Caco-2 (cell line): ENCODE measurements at regions not wholly inside any gene's neighbourhood (a gene's known extent, or its start where the extent isn't known, plus 50 kb on each side); places are given as distances from the start of the nearest gene placed in this dataset.

Experiments used
- BruUV-seq: library from RNA; stranded (reverse); fragments of 400-500 nt; replicated peaks from 2 replicates; lab custom pipeline; 2021; lab: Mats Ljungman, UMichigan
- CTCF ChIA-PET: fragments of 300-600 bp; sonication (Branson Sonifier 250); formaldehyde crosslinking; loops from one replicate; lab custom pipeline; 2022; ENCODE audit warnings: antibody characterized with exemption; lab: Charles Lee
- POLR2A ChIA-PET: fragments of 300-600 bp; sonication (Branson Sonifier 250); formaldehyde crosslinking; loops from one replicate; lab custom pipeline; 2022; ENCODE audit warnings: antibody characterized with exemption; lab: Charles Lee
- DNase-seq, 2 experiments: peaks; one replicate each; pipeline versions ENCODE4 v3.0.0 to v3.0.0-alpha.2; 2020 to 2022
- H3K27me3 ChIP-seq: replicated peaks from 2 replicates; pipeline ENCODE4 v1.6.0; 2011; ENCODE audit warnings: low read length; ENCODE audit not compliant: control insufficient read depth, insufficient read depth
- H3K36me3 ChIP-seq: 2 replicates; pipeline ENCODE4 v1.5.1; 2011; ENCODE audit warnings: low read length; ENCODE audit not compliant: control insufficient read depth, insufficient read depth
- H3K4me1 ChIP-seq: fragments of 250-450 bp; sonication (Bioruptor Pico); 2 replicates; pipeline ENCODE4 v1.5.1; 2020; ENCODE audit warnings: mild to moderate bottlenecking
- H3K4me3 ChIP-seq: 2 replicates; pipeline ENCODE4 v1.5.1; 2011; ENCODE audit warnings: low read depth, mild to moderate bottlenecking, control low read depth, low read length
- H3K9me3 ChIP-seq: fragments of 250-450 bp; sonication (Bioruptor Pico); 2 replicates; pipeline ENCODE4 v1.5.1; 2020; ENCODE audit warnings: mild to moderate bottlenecking, moderate library complexity
- H3K27ac Mint-ChIP-seq: one replicate; pipeline ENCODE4 v1.8.0; 2022; ENCODE audit warnings: mixed read lengths; ENCODE audit not compliant: unreplicated experiment
- H3K27me3 Mint-ChIP-seq: one replicate; pipeline ENCODE4 v1.8.0; 2022; ENCODE audit warnings: mixed read lengths; ENCODE audit not compliant: insufficient read depth, unreplicated experiment
- H3K36me3 Mint-ChIP-seq: one replicate; pipeline ENCODE4 v1.8.0; 2022; ENCODE audit warnings: mild to moderate bottlenecking, mixed read lengths; ENCODE audit not compliant: insufficient read depth, unreplicated experiment
- H3K4me1 Mint-ChIP-seq: one replicate; pipeline ENCODE4 v1.8.0; 2022; ENCODE audit warnings: low read depth, mixed read lengths; ENCODE audit not compliant: unreplicated experiment
- H3K4me3 Mint-ChIP-seq: one replicate; pipeline ENCODE4 v1.8.0; 2022; ENCODE audit warnings: mild to moderate bottlenecking, moderate library complexity, mixed read lengths; ENCODE audit not compliant: unreplicated experiment
- H3K9me3 Mint-ChIP-seq: one replicate; pipeline ENCODE4 v1.8.0; 2022; ENCODE audit warnings: mixed read lengths; ENCODE audit not compliant: unreplicated experiment
- CTCF ChIP-seq, 2 experiments: fragments of 200-600 bp in 1 of 2; IDR thresholded peaks; 1 replicate in 1 of 2; 2 replicates in 1 of 2; pipeline versions ENCODE4 v1.5.1 to v1.8.0; 2011 to 2022; ENCODE audit warnings: antibody characterized with exemption in 1 of 2, control low read depth in 1 of 2, inconsistent platforms in 1 of 2, low read depth in 1 of 2, low read length in 1 of 2, mild to moderate bottlenecking in 1 of 2, moderate library complexity in 1 of 2; ENCODE audit not compliant: insufficient read depth in 1 of 2, severe bottlenecking in 1 of 2, unreplicated experiment in 1 of 2
- intact Hi-C: fragments of 100-400 bp; cut with micrococcal nuclease; formaldehyde crosslinking; loops from one replicate; pipeline ENCODE4 v1.10.0; 2022; ENCODE audit not compliant: unreplicated experiment

DNA sequence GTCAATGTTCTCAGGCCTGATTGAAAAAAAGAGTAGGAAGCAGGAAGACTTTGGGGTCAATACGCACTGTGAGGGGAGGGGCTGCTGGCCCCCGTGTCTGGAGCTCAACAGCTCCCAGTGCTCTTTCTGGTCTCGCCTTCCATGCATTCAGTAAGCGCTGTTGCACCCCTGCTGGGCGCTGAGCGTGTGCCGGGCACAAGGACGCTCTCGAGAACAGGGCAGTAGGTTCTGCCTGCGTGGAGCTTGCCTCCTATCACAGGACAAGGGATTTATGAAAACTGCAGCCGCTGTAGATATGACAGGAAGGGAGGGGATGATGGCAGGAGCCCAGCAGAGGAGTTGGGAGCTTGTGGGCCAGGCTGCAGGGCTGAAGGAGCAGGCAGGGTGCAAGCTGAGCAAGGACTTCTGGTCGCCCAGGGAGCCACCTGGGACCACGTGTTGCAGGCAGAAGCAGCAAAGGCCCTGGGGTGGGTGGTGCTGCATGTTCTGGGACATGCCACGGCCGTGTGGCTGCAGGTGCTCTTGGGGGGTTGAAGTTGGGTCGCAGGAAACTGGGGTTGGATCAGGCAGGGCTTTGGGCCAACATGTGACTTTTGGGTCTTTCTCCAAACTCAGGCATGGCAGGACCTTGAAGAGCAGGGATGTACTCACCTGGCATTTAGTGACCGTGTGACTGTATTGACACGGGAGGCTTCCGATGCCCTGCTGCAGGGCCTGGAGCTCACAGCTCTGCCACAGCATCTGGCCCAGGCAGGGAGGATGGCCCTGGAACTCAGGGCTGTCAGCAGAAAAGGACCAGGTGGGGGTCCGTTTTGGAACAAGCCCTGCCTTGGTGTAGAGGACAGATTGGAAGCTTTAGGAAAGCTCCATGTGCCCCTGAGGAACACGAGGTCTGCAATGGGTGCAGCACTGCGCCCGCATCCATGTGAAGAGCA, 97.9 kb downstream of the CPZ start:
- H3K4me1 ChIP-seq = no peaks in the 10 kb centered on the region
- H3K9me3 Mint-ChIP-seq = no peaks in the 10 kb centered on the region
- H3K36me3 ChIP-seq = no peaks in the 10 kb centered on the region
- CTCF ChIA-PET = no interaction called here
- intact Hi-C loops = no loop called here
- H3K27me3 Mint-ChIP-seq = peaks cover 36% of the 10 kb centered on the region
- H3K4me3 ChIP-seq = no peak overlapping the region
- H3K4me3 Mint-ChIP-seq = no peak overlapping the region
- no peaks in the 10 kb centered on the region for H3K9me3 ChIP-seq
- POLR2A ChIA-PET = no interaction called here
- no peak overlapping the region for H3K27ac Mint-ChIP-seq
- no peak for DNase-seq
- H3K36me3 Mint-ChIP-seq = no peaks in the 10 kb centered on the region
- H3K27me3 ChIP-seq = no peaks in the 10 kb centered on the region
- no TSS peak for BruUV-seq
- TF ChIP-seq CTCF (IDR thresholded peaks at IDR 0.05; ENCODE audit: insufficient read depth in 1 of 2, low read depth in 1 of 2, low read length in 1 of 2, severe bottlenecking in 1 of 2, unreplicated experiment in 1 of 2) = no peak
- no peaks in the 10 kb centered on the region for H3K4me1 Mint-ChIP-seq

GRCh38 chr4:8689741-8690140, 97.2 kb downstream of the CPZ start:
- TF ChIP-seq CTCF (IDR thresholded peaks at IDR 0.05; ENCODE audit: insufficient read depth in 1 of 2, low read depth in 1 of 2, low read length in 1 of 2, severe bottlenecking in 1 of 2, unreplicated experiment in 1 of 2) = no peak
- Histone ChIP-seq H3K36me3 (no peaks in the 10 kb centered on the region), H3K4me3 (no peak overlapping the region), H3K4me1 (no peaks in the 10 kb centered on the region), H3K27me3 (no peaks in the 10 kb centered on the region), H3K9me3 (no peaks in the 10 kb centered on the region)
- CTCF ChIA-PET = no interaction called here
- Mint-ChIP-seq H3K27ac (no peak overlapping the region), H3K4me3 (no peak overlapping the region), H3K4me1 (no peaks in the 10 kb centered on the region), H3K27me3 (peaks cover 36% of the 10 kb centered on the region), H3K36me3 (no peaks in the 10 kb centered on the region), H3K9me3 (no peaks in the 10 kb centered on the region)
- POLR2A ChIA-PET = no interaction called here
- intact Hi-C loops = no loop called here
- BruUV-seq = no TSS peak
- DNase-seq = no peak

DNA sequence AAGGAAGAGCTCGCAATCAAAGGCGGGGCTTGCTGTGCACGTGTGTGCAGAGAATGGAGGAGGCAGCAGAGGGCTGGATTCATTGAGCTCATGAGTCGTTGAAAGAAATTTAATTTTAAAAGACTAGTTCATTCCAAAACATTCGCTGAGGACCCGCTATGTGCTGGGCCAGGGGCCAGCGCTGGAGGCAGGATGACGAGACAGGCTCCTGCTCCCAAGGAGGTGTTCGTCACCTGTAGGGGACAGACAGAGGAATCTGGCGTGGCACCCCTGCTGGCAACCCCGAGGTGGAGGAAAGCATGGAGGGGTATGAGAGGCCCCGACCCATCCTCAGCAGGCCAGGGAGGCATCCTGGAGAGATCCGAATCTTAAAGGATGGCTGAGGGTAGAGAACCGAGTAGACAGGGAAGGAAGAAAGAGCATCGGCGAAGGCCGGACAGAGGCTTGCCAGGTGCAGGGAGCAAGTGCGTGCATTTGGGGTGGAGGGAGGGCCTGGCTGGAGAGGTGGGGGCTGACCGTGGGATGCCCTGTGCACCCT, 96.4 kb downstream of the CPZ start:
- Mint-ChIP-seq H3K27me3 (peaks cover 32% of the 10 kb centered on the region), H3K9me3 (no peaks in the 10 kb centered on the region), H3K4me3 (no peak overlapping the region), H3K36me3 (no peaks in the 10 kb centered on the region), H3K4me1 (no peaks in the 10 kb centered on the region), H3K27ac (no peak overlapping the region)
- no peak overlapping the region for H3K4me3 ChIP-seq
- intact Hi-C loops = no loop called here
- no peaks in the 10 kb centered on the region for H3K27me3 ChIP-seq
- TF ChIP-seq CTCF (IDR thresholded peaks at IDR 0.05; ENCODE audit: insufficient read depth in 1 of 2, low read depth in 1 of 2, low read length in 1 of 2, severe bottlenecking in 1 of 2, unreplicated experiment in 1 of 2) = no peak
- H3K36me3 ChIP-seq = no peaks in the 10 kb centered on the region
- no peaks in the 10 kb centered on the region for H3K4me1 ChIP-seq
- no peak for DNase-seq
- ChIA-PET CTCF (interaction anchor here (1.1 kb wide), 1 partner anchor 84 kb away, joined by 3 read pairs; no protein-coding TSS in a partner anchor), POLR2A (no interaction called here)
- BruUV-seq = no TSS peak
- no peaks in the 10 kb centered on the region for H3K9me3 ChIP-seq
